ENCODE measurements at regions not wholly inside any gene's neighbourhood (a gene's known extent, or its start where the extent isn't known, plus 50 kb on each side); places are given as distances from the start of the nearest gene placed in this dataset.

- no peak for TF ChIP-seq REST (IDR thresholded peaks at IDR 0.05; ENCODE audit: low read depth)
- TF ChIP-seq ZFX (IDR thresholded peaks at IDR 0.05) = no peak
- no peak for TF ChIP-seq SP1 (IDR thresholded peaks at IDR 0.05; ENCODE audit: low read depth)
- TF ChIP-seq YY1 (IDR thresholded peaks at IDR 0.05; ENCODE audit: extremely low read depth, insufficient replicate concordance, low read depth, low read length) = no peak
- no peak for TF ChIP-seq ELF1 (IDR thresholded peaks at IDR 0.05; ENCODE audit: borderline replicate concordance, low read depth)
- TF ChIP-seq ZNF274 (IDR thresholded peaks at IDR 0.05; ENCODE audit: low read depth, low read length) = no peak
- TF ChIP-seq RAD21 (IDR thresholded peaks at IDR 0.05; ENCODE audit: low read depth) = no peak
- no peak for TF ChIP-seq EGR1 (IDR thresholded peaks at IDR 0.05; ENCODE audit: low read depth)
- TF ChIP-seq EZH2phosphoT487 (IDR thresholded peaks at IDR 0.05; ENCODE audit: borderline replicate concordance) = no peak
- TF ChIP-seq SRF (IDR thresholded peaks at IDR 0.05; ENCODE audit: low read depth) = no peak
- TF ChIP-seq FOSL1 (IDR thresholded peaks at IDR 0.05; ENCODE audit: low read depth) = no peak
Observed at GRCh38 chr4:34850421-34850820, 1393.9 kb downstream of the ARAP2 start (continued).

GRCh38 chr4:34850968-34851367, 1393.3 kb downstream of the ARAP2 start:
- Histone ChIP-seq H3K9me3 (ENCODE audit: control insufficient read depth in 1 of 2, insufficient read depth in 1 of 2, low read depth in 1 of 2, low read length in 2 of 2) (no peaks in the 10 kb centered on the region), H3K4me2 (ENCODE audit: low read length) (no peak overlapping the region), H2AFZ (ENCODE audit: low read depth, low read length, poor library complexity, severe bottlenecking) (no peak overlapping the region), H3K4me1 (ENCODE audit: control insufficient read depth in 1 of 2, insufficient read depth in 2 of 2, low read length in 2 of 2) (no peaks in the 10 kb centered on the region), H3K36me3 (ENCODE audit: control insufficient read depth in 1 of 2, insufficient read depth in 2 of 2, low read length in 2 of 2) (no peaks in the 10 kb centered on the region), H3K4me3 (replicated peaks in 1 of 2; ENCODE audit: low read depth in 1 of 2, low read length in 2 of 2) (no peak overlapping the region), H3K9ac (ENCODE audit: low read length) (no peak overlapping the region), H3K79me2 (ENCODE audit: insufficient read depth, low read length) (no peaks in the 10 kb centered on the region), H3K9me2 (ENCODE audit: insufficient read depth) (no peaks in the 10 kb centered on the region), H4K20me1 (ENCODE audit: insufficient read depth) (no peaks in the 10 kb centered on the region), H3K27ac (ENCODE audit: low read depth, low read length) (no peak overlapping the region), H3K27me3 (ENCODE audit: insufficient read depth, low read length) (no peaks in the 10 kb centered on the region)
- intact Hi-C loops (cut with micrococcal nuclease) = loop anchor here (10.0 kb wide), 1 partner anchor 454 kb away; no protein-coding TSS in a partner anchor
- ChIA-PET POLR2A (no interaction called here), RAD21 (ENCODE audit: low non-redundant PET in 1 of 2, low total read pairs in 2 of 2, uncharacterized antibody in 2 of 2, unreplicated experiment in 2 of 2) (no interaction called here), CTCF (no interaction called here)
- no peak for ATAC-seq
- BruUV-seq (replicated peaks) = no TSS peak
- TF ChIP-seq SRF (IDR thresholded peaks at IDR 0.05; ENCODE audit: low read depth) (no peak), EGR1 (IDR thresholded peaks at IDR 0.05; ENCODE audit: low read depth) (no peak), ZFX (IDR thresholded peaks at IDR 0.05) (no peak), ELF1 (IDR thresholded peaks at IDR 0.05; ENCODE audit: borderline replicate concordance, low read depth) (no peak), CEBPB (IDR thresholded peaks at IDR 0.05; ENCODE audit: low read depth) (no peak)
- TF ChIP-seq, protein P1, sequence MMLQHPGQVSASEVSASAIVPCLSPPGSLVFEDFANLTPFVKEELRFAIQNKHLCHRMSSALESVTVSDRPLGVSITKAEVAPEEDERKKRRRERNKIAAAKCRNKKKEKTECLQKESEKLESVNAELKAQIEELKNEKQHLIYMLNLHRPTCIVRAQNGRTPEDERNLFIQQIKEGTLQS (IDR thresholded peaks at IDR 0.05) = no peak
- DNase-seq (ENCODE audit: low read depth, low spot score) = no peak

Measured in HCT116 (cell line).